Fibroblast of skin of scalp (primary cell): ENCODE measurements at regions not wholly inside any gene's neighbourhood (a gene's known extent, or its start where the extent isn't known, plus 50 kb on each side); places are given as distances from the start of the nearest gene placed in this dataset.
A peak's percentile ranks its signal among the peaks of the same experiment; 100 is the strongest.

Experiments
- DNase-seq: peaks from one replicate; pipeline ENCODE4 v3.0.0-alpha.2; 2013

DNA sequence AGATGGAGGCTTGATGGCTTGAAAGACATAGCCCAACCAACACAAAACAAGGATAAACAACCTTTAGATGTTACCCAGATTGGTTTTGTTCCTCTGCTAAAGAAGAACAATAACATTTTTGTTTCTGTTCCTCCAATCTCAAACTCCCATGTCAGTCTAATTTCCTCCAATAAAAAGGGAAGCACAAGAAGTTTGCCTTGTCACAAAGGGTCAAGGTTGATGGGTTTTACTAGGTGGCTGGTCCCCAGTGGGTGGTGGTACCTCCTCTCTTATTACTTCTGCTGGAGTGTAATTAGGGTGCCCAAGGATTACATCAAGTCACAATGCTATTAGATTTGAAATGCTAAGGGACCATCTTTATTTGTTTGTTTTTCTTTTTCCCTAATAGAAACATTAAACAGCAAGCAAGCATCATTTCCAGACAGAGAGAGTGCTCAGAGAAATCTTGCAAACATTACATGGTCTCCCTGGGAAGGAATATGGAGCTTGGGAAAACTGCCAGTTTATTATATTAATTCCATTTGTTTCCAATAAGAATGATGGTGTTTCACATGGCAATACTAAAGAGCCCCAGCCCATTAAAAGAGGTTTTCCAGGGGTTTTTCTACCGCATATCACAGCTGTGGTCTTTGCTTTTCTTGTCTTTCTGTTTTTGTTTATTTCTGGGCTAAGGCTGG lies 78.3 kb upstream of the AOAH start:
- DNase-seq, result no peak

DNA sequence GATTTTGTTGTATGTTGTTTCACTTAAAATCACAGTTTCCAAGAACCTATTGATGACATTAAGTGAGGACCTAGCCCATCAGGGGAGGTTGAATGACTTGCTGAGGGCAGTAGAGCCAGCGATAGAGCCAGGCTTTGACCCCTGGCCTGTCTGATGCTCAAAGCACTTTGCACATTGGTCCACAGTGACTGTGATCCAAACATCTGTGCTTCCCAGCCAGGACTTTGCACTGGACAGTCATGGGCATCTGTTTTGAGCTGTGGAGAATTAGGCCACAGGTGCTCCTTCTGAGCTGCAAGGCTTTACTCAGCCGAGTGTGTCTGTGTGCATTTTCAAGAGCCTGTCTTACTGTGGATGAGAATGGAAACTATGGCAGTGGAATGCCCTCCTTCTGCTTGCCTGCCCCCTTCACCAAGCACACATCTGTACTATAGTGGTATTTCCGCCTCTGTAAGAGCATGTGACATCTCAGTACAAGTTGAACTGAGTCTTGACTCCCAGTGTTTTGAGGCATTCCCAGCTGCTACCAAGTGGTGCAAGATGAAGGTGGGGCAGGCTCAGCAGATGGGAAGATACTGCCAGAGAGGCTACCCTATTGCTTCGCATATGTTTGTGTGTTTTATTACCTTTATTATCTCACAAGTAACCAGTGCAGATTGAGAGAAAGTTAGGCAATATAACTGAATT lies 72.7 kb upstream of the AOAH start:
- DNase-seq, result no peak

- no peak for DNase-seq
Measured at GRCh38 chr7:36795451-36796021, 71.2 kb upstream of the AOAH start.

- no peak for DNase-seq
Measured at GRCh38 chr7:36794689-36795088, 70.4 kb upstream of the AOAH start.

GRCh38 chr7:36792421-36792820 lies 68.1 kb upstream of the AOAH start:
- DNase-seq, result no peak

GRCh38 chr7:36790311-36790787 lies 66.1 kb upstream of the AOAH start:
- no peak for DNase-seq

- no peak for DNase-seq
Measured at GRCh38 chr7:36788825-36789470, 64.7 kb upstream of the AOAH start.

GRCh38 chr7:36787933-36788378 lies 63.7 kb upstream of the AOAH start:
- no peak for DNase-seq

DNA sequence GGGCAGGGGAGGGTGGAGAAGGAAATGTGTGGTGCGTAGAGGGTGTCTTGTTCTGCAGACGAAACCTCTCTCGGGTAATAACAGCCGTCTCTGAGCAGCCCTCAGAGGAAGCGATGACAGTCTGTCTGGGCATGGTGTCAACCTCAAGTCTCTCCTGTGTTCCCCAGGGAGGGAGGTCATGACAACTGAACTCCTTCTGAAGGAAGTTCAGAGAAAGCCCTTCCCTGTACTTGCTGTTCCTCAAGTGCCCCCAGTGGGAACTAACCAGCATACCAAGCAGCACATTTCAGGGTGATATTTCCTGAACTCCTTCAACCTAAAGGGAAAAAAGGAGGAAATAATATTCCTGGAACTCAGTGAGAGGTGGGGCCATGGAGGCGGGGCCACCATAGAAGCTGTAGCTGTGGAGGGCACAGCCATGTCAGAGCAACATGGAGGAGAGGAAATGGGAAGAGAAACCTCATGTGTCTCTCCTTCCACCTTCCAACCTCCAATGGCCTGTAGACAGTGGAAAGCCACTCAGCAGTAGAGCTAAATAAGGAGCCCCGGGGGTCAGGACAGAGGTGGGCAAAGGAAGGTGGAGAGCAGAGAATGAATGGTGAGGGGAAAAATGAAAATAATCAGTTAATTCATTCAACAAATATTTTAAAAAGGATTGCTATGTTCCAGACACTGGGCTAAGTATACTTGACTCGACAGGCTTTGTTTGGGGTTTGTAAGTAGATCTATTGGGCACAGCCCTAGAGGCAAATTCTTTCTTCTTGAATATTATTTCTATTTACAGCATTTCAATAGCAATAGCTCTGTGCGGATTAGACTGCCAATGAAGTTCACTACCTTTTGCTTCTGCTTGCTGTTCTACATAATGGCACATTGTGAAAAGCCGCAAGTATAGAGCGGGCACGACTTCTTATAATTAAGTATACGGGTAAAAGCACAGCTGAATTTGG lies 61.0 kb upstream of the AOAH start:
- DNase-seq, result peak; percentile 11

DNA sequence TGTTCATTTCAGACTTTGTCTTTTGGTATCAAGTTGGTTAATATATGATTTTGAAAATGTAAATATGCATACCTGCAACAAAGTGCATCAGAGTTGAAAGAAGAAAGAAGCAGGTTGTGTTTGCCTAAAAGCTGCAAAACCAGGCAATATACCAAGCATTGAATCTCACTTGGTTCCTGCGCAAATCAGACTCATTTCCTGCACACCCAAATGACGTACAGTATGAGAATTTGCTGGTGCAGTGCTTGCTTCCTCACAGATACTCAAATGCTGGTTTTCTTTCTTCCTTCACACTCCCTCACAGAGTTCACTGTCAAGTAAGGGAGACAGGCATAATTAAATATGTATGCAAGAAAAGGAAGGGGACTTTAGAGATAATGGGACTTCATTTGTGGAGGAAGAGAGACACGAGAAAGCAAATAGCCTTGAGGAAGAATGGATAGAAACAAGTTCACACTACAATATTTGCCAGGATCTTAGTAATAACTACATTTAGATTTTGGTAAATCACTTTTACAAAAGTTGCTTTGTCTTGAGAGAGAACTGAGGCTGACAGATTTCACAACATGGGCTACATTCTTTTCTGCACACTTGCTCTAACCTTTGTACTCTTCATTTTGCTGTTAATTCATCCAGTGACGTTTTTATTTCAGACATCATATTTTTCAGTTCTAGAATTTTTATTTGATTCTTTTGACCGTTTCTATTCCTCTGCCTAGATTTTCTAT lies 56.9 kb upstream of the AOAH start:
- no peak for DNase-seq

DNA sequence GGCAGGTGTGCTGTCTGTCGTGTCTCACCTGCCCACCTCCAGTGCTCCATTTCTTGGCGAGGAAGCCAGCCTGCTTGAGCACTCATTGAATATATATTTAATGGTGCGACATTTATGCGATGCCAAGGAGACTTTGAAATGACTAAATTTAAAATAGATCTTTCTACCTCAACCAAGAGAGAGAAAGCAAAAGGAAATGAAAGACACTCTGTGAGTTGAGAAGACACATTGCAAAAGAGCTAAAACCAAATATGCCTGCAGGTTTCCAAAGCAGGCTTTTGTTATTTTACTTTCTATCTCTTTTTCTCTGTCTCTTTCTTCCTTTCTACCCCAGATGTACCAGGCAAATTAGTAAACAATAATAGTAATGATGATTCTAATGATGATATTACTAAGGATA lies 53.6 kb upstream of the AOAH start:
- no peak for DNase-seq

DNA sequence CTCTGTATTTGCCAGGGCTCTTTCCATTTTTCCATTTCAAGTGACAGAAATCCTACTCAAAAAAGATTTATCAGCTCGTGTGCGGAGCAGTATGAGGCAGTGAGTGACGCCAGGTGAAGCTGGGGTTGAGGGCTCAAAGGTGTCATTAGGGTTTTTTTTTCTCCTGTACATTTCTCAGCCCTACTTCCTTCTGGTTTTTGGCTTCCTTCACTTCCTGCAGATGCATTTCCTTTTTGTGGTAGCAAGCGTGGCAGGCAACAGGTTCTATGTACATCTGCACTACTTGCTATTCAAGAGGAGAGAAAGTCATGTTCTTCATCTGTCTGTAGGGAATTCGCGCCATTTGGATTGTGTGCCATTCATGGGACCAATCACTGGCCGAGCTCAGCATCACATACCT lies 52.8 kb upstream of the AOAH start:
- no peak for DNase-seq

DNA sequence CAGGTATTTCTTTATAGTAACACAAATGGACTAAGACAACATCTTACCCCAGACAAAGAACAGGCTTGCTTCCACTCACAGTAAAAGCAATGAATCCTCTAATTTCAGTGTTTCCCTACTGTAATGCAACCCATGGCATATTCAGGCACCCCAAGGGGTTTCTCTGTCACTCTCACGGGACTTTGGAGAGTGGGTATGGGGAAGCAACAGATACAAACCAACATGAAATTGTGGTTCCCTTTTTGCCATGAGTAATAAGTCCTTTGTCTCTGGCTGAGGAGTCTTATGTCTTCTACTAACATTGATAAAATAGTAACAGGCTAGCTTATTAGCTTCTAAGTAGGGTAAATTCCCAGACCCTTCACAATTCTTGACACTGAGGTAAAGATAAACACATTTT lies 51.4 kb upstream of the AOAH start:
- DNase-seq, result no peak

DNA sequence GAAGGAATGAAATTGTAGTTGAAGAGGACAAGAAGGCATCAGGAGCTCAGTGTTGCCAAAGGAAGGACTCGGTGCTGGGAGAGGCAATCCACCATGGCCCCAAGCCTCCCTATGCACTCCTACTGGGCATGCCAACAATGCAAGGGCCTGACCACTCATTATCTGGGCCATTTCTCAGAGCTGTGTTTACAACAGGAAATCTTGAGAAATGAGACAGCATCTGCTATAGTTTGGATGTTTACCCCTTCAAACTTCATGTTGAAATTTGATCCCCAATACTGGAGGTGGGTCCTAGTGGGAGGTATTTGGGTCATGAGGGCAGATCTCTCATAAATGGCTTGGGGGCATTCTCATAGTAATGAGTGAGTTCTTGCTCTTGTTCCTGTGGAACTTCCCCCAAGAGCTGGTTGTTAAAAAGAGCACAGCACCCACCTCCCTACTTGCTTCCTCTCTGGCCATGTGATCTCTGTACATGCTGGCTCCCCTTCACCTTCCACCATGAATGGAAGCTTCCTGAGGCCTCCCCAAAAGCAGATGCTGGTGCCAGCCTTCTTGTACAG lies 50.8 kb upstream of the AOAH start:
- DNase-seq, result no peak
